HG02623 (cell line): ENCODE measurements at regions not wholly inside any gene's neighbourhood (a gene's known extent, or its start where the extent isn't known, plus 50 kb on each side); places are given as distances from the start of the nearest gene placed in this dataset.

Source experiments
- ATAC-seq: cut with Tn5 transposase; IDR thresholded peaks from one replicate; pipeline ENCODE4 v1.9.1; 2021; ENCODE audit warnings: moderate library complexity; ENCODE audit not compliant: unreplicated experiment

GRCh38 chr6:125537090-125537489, 212.3 kb upstream of the HEY2 start:
- ATAC-seq = no peak

GRCh38 chr6:125539892-125540291, 209.5 kb upstream of the HEY2 start:
- no peak for ATAC-seq

- no peak for ATAC-seq
Measured at GRCh38 chr6:125544819-125545218, 204.6 kb upstream of the HEY2 start.

GRCh38 chr6:125546841-125547251, 202.6 kb upstream of the HEY2 start:
- no peak for ATAC-seq

- no peak for ATAC-seq
Measured at GRCh38 chr6:125547381-125547780, 202.1 kb upstream of the HEY2 start.

- no peak for ATAC-seq
Measured at GRCh38 chr6:125549202-125549884, 200.1 kb upstream of the HEY2 start.

GRCh38 chr6:125550892-125551291, 198.5 kb upstream of the HEY2 start:
- ATAC-seq = no peak

- no peak for ATAC-seq
Measured at GRCh38 chr6:125552819-125553218, 196.6 kb upstream of the HEY2 start.

GRCh38 chr6:125554456-125554855, 195.0 kb upstream of the HEY2 start:
- ATAC-seq = no peak

GRCh38 chr6:125558241-125558843, 191.1 kb upstream of the HEY2 start:
- ATAC-seq = no peak

GRCh38 chr6:125558907-125559306, 190.5 kb upstream of the HEY2 start:
- no peak for ATAC-seq

GRCh38 chr6:125562156-125562555, 187.3 kb upstream of the HEY2 start:
- no peak for ATAC-seq

- no peak for ATAC-seq
Measured at GRCh38 chr6:125564941-125565340, 184.5 kb upstream of the HEY2 start.

GRCh38 chr6:125567407-125567806, 182.0 kb upstream of the HEY2 start:
- no peak for ATAC-seq

- no peak for ATAC-seq
Measured at GRCh38 chr6:125568609-125569008, 180.8 kb upstream of the HEY2 start.

- ATAC-seq = no peak
Measured at GRCh38 chr6:125570526-125570925, 178.9 kb upstream of the HEY2 start.

GRCh38 chr6:125571207-125571755, 178.2 kb upstream of the HEY2 start:
- ATAC-seq = no peak

GRCh38 chr6:125574604-125575003, 174.8 kb upstream of the HEY2 start:
- no peak for ATAC-seq

- no peak for ATAC-seq
Measured at GRCh38 chr6:125577124-125577662, 172.2 kb upstream of the HEY2 start.

GRCh38 chr6:125584468-125584939, 164.9 kb upstream of the HEY2 start:
- no peak for ATAC-seq

GRCh38 chr6:125585470-125585869, 164.0 kb upstream of the HEY2 start:
- no peak for ATAC-seq

- no peak for ATAC-seq
Measured at GRCh38 chr6:125586074-125586473, 163.4 kb upstream of the HEY2 start.
